ENCODE measurements at regions not wholly inside any gene's neighbourhood (a gene's known extent, or its start where the extent isn't known, plus 50 kb on each side); places are given as distances from the start of the nearest gene placed in this dataset.

DNA sequence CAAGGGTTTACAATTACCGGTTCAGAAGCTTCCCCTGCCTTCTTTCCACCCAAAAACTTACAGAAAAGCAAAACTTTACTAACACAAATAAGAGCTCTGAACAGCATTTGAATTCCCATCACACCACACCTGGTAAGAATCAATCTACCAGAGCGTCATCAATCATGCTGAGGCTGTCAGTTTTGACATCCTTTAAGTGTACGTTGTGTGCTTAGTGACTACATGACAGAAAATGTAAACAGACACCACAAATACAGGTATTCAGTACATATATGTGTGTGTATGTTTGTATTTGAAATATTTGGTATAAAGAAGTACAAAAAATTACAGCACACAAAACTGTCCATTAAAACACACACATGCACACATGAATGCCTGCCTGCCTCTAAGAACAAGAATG is 523.5 kb downstream of the TMEM182 start:
- Histone ChIP-seq H3K27me3 (ENCODE audit: insufficient read depth, low read depth) (no peaks in the 10 kb centered on the region), H3K27ac (no peak overlapping the region), H3K79me2 (ENCODE audit: insufficient read depth, low read depth) (no peaks in the 10 kb centered on the region), H3K4me3 (IDR thresholded peaks at IDR 0.05; ENCODE audit: insufficient read depth, low read depth, low read length) (no peak overlapping the region), H3K36me3 (ENCODE audit: insufficient read depth) (no peaks in the 10 kb centered on the region), H3K4me1 (ENCODE audit: low read depth, poor library complexity, severe bottlenecking) (no peaks in the 10 kb centered on the region), H3K4me2 (no peak overlapping the region), H4K20me1 (ENCODE audit: insufficient read depth) (no peaks in the 10 kb centered on the region), H3K9ac (no peak overlapping the region), H2AFZ (ENCODE audit: low read depth) (no peak overlapping the region)
- no peak for TF ChIP-seq CTCF (conservative IDR thresholded peaks at IDR 0.05; ENCODE audit: low read depth, low read length)

DNA sequence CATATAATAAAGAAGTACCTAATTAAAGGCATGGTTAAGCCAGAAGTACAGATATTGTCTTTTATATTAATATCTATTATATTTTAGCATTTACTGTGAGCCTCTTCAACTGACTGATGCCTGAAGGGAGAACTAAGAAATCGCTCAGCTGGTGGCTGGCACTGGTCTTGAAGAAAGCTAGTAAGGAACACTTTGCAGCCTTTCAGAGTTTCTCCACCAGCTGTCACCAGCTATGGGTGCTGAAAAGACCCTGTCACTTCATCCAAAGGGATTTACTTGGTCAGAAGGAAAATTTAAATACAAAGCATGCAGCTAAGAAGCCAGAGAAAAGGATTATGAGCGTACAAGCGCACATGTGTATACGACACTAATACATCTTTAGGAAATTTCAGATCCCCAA is 525.9 kb downstream of the TMEM182 start:
- H3K4me3 ChIP-seq (IDR thresholded peaks at IDR 0.05; ENCODE audit: insufficient read depth, low read depth, low read length) = no peak overlapping the region
- H3K4me2 ChIP-seq = no peak overlapping the region
- H3K27ac ChIP-seq = no peak overlapping the region
- no peak overlapping the region for H2AFZ ChIP-seq (ENCODE audit: low read depth)
- H3K36me3 ChIP-seq (ENCODE audit: insufficient read depth) = no peaks in the 10 kb centered on the region
- no peaks in the 10 kb centered on the region for H4K20me1 ChIP-seq (ENCODE audit: insufficient read depth)
- no peak overlapping the region for H3K9ac ChIP-seq
- no peaks in the 10 kb centered on the region for H3K79me2 ChIP-seq (ENCODE audit: insufficient read depth, low read depth)
- no peaks in the 10 kb centered on the region for H3K27me3 ChIP-seq (ENCODE audit: insufficient read depth, low read depth)
- no peak for TF ChIP-seq CTCF (conservative IDR thresholded peaks at IDR 0.05; ENCODE audit: low read depth, low read length)
- H3K4me1 ChIP-seq (ENCODE audit: low read depth, poor library complexity, severe bottlenecking) = no peaks in the 10 kb centered on the region

DNA sequence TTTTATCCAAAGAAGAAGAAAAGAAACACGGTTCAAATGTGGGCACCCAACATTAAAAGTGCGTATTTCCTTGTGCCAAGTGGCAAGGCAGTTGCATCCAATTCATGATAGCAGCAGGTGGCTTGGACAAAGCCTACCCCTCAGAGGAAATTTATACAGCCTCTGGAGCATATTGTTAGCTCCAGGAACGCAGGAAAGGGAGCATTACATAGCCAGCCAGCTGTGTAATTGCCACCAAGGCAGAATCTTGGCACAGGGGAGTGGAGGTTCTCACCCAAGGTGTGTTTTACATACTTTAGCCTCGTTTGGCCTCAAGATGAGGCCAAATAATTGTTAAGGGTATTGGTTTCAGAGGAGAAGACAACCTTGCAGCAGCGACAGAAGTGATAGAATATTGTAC is 526.9 kb downstream of the TMEM182 start:
- Histone ChIP-seq H3K27ac (no peak overlapping the region), H3K9ac (no peak overlapping the region), H3K4me3 (IDR thresholded peaks at IDR 0.05; ENCODE audit: insufficient read depth, low read depth, low read length) (no peak overlapping the region), H3K79me2 (ENCODE audit: insufficient read depth, low read depth) (no peaks in the 10 kb centered on the region), H3K27me3 (ENCODE audit: insufficient read depth, low read depth) (no peaks in the 10 kb centered on the region), H3K4me2 (no peak overlapping the region), H3K36me3 (ENCODE audit: insufficient read depth) (no peaks in the 10 kb centered on the region), H3K4me1 (ENCODE audit: low read depth, poor library complexity, severe bottlenecking) (no peaks in the 10 kb centered on the region), H2AFZ (ENCODE audit: low read depth) (no peak overlapping the region), H4K20me1 (ENCODE audit: insufficient read depth) (no peaks in the 10 kb centered on the region)
- no peak for TF ChIP-seq CTCF (conservative IDR thresholded peaks at IDR 0.05; ENCODE audit: low read depth, low read length)

DNA sequence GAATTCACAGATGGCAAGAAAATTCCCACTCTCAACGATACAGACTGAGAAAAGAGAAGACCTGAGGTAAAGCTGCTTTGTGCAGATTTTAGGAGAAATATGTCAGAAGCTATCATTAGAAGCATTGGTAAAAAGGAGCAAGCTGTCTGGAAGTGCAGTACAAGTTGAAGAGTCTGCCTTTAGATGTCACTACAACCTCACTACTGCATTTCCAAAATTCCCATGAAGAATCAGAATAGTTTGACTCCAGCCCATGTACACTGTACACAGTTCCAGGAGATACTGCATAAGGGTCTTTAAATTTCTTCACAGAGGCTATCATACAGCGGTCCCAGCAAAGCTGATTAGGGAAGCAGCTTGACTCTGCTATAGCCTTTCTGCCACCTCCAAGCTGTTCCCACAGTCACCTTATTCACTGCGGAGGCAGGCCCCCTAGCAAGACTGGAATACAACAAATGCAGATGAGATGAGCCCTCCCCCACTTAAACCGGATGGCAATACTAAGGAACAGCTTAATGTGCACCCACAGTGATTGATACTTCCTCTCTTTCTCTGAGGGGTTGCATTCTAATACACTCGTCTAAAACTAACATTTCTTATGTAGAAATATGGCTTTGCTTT is 527.4 kb downstream of the TMEM182 start:
- no peaks in the 10 kb centered on the region for H3K27me3 ChIP-seq (ENCODE audit: insufficient read depth, low read depth)
- no peak overlapping the region for H3K27ac ChIP-seq
- no peak overlapping the region for H3K4me2 ChIP-seq
- H3K36me3 ChIP-seq (ENCODE audit: insufficient read depth) = no peaks in the 10 kb centered on the region
- H3K79me2 ChIP-seq (ENCODE audit: insufficient read depth, low read depth) = no peaks in the 10 kb centered on the region
- H3K4me3 ChIP-seq (IDR thresholded peaks at IDR 0.05; ENCODE audit: insufficient read depth, low read depth, low read length) = no peak overlapping the region
- H4K20me1 ChIP-seq (ENCODE audit: insufficient read depth) = no peaks in the 10 kb centered on the region
- no peaks in the 10 kb centered on the region for H3K4me1 ChIP-seq (ENCODE audit: low read depth, poor library complexity, severe bottlenecking)
- no peak overlapping the region for H3K9ac ChIP-seq
- H2AFZ ChIP-seq (ENCODE audit: low read depth) = no peak overlapping the region
- TF ChIP-seq CTCF (conservative IDR thresholded peaks at IDR 0.05; ENCODE audit: low read depth, low read length) = no peak
